Chondrocyte (in vitro differentiated cells): ENCODE measurements at regions not wholly inside any gene's neighbourhood (a gene's known extent, or its start where the extent isn't known, plus 50 kb on each side); places are given as distances from the start of the nearest gene placed in this dataset.

Experiments
- DNase-seq: peaks from one replicate; pipeline ENCODE4 v3.0.0; 2021; ENCODE audit warnings: mixed read lengths, low spot score
- H3K27ac Mint-ChIP-seq: one replicate; pipeline ENCODE4 v1.8.0; 2021; ENCODE audit warnings: mild to moderate bottlenecking, moderate library complexity, mixed read lengths; ENCODE audit not compliant: unreplicated experiment
- H3K27me3 Mint-ChIP-seq: 2 replicates; pipeline ENCODE4 v1.8.0; 2021; ENCODE audit warnings: low read depth, mixed read lengths
- H3K36me3 Mint-ChIP-seq: 2 replicates; pipeline ENCODE4 v1.8.0; 2021; ENCODE audit warnings: low read depth, mixed read lengths
- H3K4me1 Mint-ChIP-seq: 2 replicates; pipeline ENCODE4 v1.8.0; 2021; ENCODE audit warnings: low read depth, mild to moderate bottlenecking, mixed read lengths
- H3K4me3 Mint-ChIP-seq: one replicate; pipeline ENCODE4 v1.8.0; 2021; ENCODE audit warnings: mild to moderate bottlenecking, moderate library complexity, mixed read lengths; ENCODE audit not compliant: unreplicated experiment
- H3K9me3 Mint-ChIP-seq: 2 replicates; pipeline ENCODE4 v1.8.0; 2021; ENCODE audit warnings: low read depth, mixed read lengths
- TF ChIP-seq, protein P1 (sequence below): fragments of 200-600 bp; sonication (generic); IDR thresholded peaks from 2 replicates; pipeline ENCODE4 v1.5.0; 2021; ENCODE audit warnings: antibody characterized with exemption, mild to moderate bottlenecking, moderate library complexity

DNA sequence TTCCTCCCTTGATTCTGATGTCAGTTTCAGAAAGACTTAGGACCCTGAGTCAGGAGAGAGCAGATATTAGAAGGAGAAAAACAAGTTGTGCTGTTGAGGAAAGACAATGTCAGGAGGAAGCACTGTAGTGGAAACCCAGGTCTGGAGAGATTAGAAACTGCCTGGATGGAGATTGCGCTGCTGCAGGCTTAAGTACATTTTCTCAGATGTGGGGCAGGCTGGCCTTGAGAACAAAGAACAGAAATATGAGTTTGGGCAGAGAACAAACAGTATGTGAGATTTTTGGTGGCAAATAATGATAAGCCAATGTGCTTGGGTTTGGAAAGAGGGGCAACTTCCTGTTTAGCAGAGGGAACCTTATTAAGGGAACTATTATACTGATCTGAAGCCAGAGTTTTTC lies 74.3 kb upstream of the PRMT8 start:
- DNase-seq = no peak
- Mint-ChIP-seq H3K27me3 (peaks cover 21% of the 10 kb centered on the region), H3K4me1 (no peaks in the 10 kb centered on the region), H3K4me3 (no peak overlapping the region), H3K27ac (no peak overlapping the region), H3K9me3 (peaks cover 10% of the 10 kb centered on the region), H3K36me3 (no peaks in the 10 kb centered on the region)
- TF ChIP-seq, protein P1, sequence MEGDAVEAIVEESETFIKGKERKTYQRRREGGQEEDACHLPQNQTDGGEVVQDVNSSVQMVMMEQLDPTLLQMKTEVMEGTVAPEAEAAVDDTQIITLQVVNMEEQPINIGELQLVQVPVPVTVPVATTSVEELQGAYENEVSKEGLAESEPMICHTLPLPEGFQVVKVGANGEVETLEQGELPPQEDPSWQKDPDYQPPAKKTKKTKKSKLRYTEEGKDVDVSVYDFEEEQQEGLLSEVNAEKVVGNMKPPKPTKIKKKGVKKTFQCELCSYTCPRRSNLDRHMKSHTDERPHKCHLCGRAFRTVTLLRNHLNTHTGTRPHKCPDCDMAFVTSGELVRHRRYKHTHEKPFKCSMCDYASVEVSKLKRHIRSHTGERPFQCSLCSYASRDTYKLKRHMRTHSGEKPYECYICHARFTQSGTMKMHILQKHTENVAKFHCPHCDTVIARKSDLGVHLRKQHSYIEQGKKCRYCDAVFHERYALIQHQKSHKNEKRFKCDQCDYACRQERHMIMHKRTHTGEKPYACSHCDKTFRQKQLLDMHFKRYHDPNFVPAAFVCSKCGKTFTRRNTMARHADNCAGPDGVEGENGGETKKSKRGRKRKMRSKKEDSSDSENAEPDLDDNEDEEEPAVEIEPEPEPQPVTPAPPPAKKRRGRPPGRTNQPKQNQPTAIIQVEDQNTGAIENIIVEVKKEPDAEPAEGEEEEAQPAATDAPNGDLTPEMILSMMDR = no peak

DNA sequence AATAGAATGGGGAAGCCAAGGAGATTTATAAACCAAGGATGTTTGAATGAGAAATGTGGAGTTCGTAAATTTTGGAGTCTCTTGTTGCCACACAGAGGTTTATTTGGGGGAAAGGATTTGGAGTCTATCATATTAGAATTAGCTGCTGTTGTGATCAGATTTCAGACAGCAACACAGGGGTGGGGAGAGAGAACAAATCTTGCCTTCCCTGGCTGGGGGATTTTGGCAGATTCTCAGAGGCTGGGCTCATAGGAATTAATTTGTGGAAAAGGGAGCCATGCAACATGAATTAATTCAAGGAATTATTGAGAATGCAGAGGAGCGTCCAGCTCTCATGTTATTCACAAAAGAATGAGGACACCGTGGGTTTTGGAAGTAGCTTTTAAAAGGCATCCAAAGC lies 73.9 kb upstream of the PRMT8 start:
- Mint-ChIP-seq H3K27me3 (peaks cover 21% of the 10 kb centered on the region), H3K4me3 (no peak overlapping the region)

DNA sequence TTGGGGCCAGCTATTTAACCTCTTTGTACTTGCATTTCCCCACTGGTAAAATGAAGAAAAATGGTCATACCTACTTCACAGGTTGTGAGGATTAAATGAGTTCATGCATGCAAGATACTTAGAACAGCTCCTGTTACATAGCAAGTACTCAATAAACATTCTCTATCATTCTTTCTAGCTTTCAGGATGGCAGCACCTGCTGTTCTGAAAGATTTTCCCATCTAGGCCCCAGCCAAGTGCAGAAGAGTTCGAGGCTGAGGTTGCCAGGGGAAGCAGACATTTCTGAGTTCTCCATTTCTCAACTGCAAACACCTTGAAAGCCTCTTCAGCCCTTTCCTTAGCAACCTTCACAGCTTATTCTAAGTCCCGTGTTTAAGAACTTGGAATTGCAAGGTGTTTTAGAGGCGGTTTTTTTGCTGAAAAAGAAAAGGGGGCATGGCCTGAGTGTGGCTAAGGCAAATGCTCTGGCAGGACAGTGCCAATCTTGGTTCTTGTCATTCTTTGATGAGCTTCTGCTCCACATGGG lies 73.0 kb upstream of the PRMT8 start:
- peaks cover 21% of the 10 kb centered on the region for H3K27me3 Mint-ChIP-seq
- TF ChIP-seq, protein P1 = no peak
- no peaks in the 10 kb centered on the region for H3K4me1 Mint-ChIP-seq

More for the DNA sequence above, 73.9 kb upstream of the PRMT8 start:
- no peak for DNase-seq
- no peaks in the 10 kb centered on the region for H3K36me3 Mint-ChIP-seq
- H3K27ac Mint-ChIP-seq = no peak overlapping the region
- TF ChIP-seq, protein P1 = no peak
- peaks cover 10% of the 10 kb centered on the region for H3K9me3 Mint-ChIP-seq
- no peaks in the 10 kb centered on the region for H3K4me1 Mint-ChIP-seq

DNA sequence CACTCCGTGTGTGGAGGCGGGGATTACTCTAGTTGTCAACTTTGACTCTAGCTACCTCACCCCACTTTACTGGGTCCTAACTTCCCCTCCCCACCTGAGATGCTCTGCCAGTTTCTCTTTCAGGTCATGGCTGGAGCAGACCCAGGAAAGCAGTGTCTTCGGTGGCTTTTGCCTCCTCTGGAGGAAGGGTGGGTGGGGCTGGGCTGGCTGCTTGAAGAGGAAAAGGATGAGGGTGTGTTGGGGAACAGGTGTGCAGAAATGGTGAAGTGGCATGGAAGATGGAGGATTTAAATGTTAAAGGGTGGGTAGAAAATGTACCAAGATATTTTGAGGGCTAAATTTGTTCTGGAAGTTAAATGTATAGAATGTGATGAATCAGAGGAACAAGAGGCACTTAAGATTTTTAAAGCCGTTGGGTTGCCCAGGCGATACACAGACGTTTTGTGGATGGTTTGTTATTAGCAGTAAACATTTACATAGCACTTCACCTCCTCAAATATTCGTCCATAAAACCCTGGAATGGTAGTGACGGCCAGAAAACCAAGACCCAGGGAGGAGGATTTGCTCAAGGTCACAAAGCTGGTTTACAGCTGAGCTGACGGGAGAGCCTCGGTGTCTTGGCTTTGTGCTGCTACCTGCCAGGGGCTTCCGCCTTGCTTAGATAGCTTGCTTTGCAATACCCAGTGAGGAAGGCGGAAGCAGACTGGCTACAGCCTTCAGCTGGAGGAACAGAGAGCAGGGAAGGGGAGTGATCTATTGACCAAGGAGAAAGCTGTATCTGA lies 72.2 kb upstream of the PRMT8 start:
- H3K27me3 Mint-ChIP-seq = peaks cover 20% of the 10 kb centered on the region
- TF ChIP-seq, protein P1 = no peak
- H3K4me3 Mint-ChIP-seq = no peak overlapping the region
- no peaks in the 10 kb centered on the region for H3K4me1 Mint-ChIP-seq
- DNase-seq = no peak
- H3K9me3 Mint-ChIP-seq = peaks cover 8% of the 10 kb centered on the region
- H3K36me3 Mint-ChIP-seq = no peaks in the 10 kb centered on the region
- H3K27ac Mint-ChIP-seq = no peak overlapping the region

More for the DNA sequence above, 73.0 kb upstream of the PRMT8 start:
- peaks cover 12% of the 10 kb centered on the region for H3K9me3 Mint-ChIP-seq
- H3K4me3 Mint-ChIP-seq = no peak overlapping the region
- no peaks in the 10 kb centered on the region for H3K36me3 Mint-ChIP-seq
- H3K27ac Mint-ChIP-seq = no peak overlapping the region
- DNase-seq = no peak

DNA sequence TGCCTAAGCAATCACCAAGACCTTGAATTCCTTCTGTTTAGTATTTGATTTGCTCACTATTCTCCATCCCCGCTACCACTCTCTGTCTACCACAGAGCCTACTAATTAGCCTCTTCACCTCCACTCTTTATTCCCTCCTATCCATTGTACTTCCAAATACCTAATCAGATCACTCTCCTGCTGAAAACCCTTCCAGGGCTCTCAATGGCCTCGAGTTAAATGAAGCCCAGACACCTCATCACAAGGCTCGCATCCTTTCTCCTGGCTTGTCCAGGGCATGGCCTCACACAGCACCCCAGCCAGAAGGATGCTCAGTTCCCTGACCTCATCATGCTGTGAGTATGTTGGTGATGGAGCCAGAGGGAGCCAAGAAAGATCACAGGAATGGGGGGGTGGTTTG lies 71.4 kb upstream of the PRMT8 start:
- peaks cover 3% of the 10 kb centered on the region for H3K9me3 Mint-ChIP-seq
- TF ChIP-seq, protein P1 = no peak
- H3K4me3 Mint-ChIP-seq = no peak overlapping the region
- H3K4me1 Mint-ChIP-seq = no peaks in the 10 kb centered on the region
- H3K27me3 Mint-ChIP-seq = peaks cover 21% of the 10 kb centered on the region
- DNase-seq = no peak
- no peaks in the 10 kb centered on the region for H3K36me3 Mint-ChIP-seq
- H3K27ac Mint-ChIP-seq = no peak overlapping the region
